Prostate gland (tissue), 2 donors: ENCODE measurements at regions not wholly inside any gene's neighbourhood (a gene's known extent, or its start where the extent isn't known, plus 50 kb on each side); places are given as distances from the start of the nearest gene placed in this dataset.

ENCODE experiments used
- POLR2A ChIP-seq: fragments of 450-650 bp; IDR thresholded peaks from one replicate; pipeline ENCODE4 v1.6.1; 2016; ENCODE audit warnings: antibody characterized with exemption, mild to moderate bottlenecking
- TF ChIP-seq, protein P1 (sequence below), 4 experiments: fragments of 200-600 bp in 2 of 4; fragments of 450-650 bp in 2 of 4; sonication (generic) in 2 of 4; IDR thresholded peaks; 1 replicate in 3 of 4; 2 replicates in 1 of 4; pipeline ENCODE4 v1.5.1; 2016 to 2019; ENCODE audit warnings: antibody characterized with exemption in 4 of 4, mild to moderate bottlenecking in 2 of 4, moderate library complexity in 2 of 4

DNA sequence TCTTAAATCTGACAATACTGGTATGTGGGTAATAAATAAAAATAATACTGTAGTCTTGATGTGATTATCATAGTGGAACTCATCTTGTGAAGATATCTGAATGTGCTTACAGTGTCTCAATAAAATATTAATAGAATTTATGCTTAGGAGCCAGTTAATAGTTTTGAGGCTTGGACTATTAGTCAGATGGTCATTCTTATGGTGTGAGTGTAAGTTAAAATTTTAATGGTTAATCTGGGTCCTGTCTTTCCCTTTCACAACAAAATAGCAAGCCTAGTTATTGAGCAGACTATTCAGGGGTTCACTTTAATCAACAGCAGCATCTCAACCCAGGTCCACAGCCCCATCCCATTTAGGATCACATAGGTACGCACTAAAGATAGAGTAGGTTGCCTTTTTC is 138.9 kb downstream of the HAUS1 start:
- TF ChIP-seq, protein P1, sequence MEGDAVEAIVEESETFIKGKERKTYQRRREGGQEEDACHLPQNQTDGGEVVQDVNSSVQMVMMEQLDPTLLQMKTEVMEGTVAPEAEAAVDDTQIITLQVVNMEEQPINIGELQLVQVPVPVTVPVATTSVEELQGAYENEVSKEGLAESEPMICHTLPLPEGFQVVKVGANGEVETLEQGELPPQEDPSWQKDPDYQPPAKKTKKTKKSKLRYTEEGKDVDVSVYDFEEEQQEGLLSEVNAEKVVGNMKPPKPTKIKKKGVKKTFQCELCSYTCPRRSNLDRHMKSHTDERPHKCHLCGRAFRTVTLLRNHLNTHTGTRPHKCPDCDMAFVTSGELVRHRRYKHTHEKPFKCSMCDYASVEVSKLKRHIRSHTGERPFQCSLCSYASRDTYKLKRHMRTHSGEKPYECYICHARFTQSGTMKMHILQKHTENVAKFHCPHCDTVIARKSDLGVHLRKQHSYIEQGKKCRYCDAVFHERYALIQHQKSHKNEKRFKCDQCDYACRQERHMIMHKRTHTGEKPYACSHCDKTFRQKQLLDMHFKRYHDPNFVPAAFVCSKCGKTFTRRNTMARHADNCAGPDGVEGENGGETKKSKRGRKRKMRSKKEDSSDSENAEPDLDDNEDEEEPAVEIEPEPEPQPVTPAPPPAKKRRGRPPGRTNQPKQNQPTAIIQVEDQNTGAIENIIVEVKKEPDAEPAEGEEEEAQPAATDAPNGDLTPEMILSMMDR (IDR thresholded peaks at IDR 0.05): no peak
- TF ChIP-seq POLR2A: no peak
